SK-N-SH treated with all-trans-retinoic acid at 6 μM for 48 hours (cell line): ENCODE measurements at regions not wholly inside any gene's neighbourhood (a gene's known extent, or its start where the extent isn't known, plus 50 kb on each side); places are given as distances from the start of the nearest gene placed in this dataset.

Experiments used
- ATAC-seq: fragments of 200-7000 bp; cut with Tn5 transposase; 3 replicates; pipeline ENCODE4 v1.9.1; 2020; ENCODE audit warnings: mild to moderate bottlenecking, moderate library complexity
- ARNTL ChIP-seq: fragments of 450-650 bp; formaldehyde crosslinking; IDR thresholded peaks from 2 replicates; pipeline ENCODE4 v1.5.0; 2020; ENCODE audit warnings: low read depth, mild to moderate bottlenecking, moderate library complexity, borderline replicate concordance
- BACH2 ChIP-seq: fragments of 250-450 bp; sonication (Bioruptor Pico); IDR thresholded peaks from 2 replicates; pipeline ENCODE4 v1.9.0; 2021; ENCODE audit warnings: mild to moderate bottlenecking, borderline replicate concordance
- CSDC2 ChIP-seq: fragments of 250-450 bp; sonication (Bioruptor Pico); IDR thresholded peaks from 2 replicates; pipeline ENCODE4 v1.5.0; 2020; ENCODE audit warnings: mild to moderate bottlenecking, moderate library complexity
- ESRRG ChIP-seq: fragments of 250-450 bp; sonication (Bioruptor Pico); IDR thresholded peaks from 2 replicates; pipeline ENCODE4 v1.6.1; 2021; ENCODE audit warnings: mild to moderate bottlenecking
- GLIS3 ChIP-seq: fragments of 250-450 bp; sonication (Bioruptor Pico); IDR thresholded peaks from 2 replicates; pipeline ENCODE4 v1.5.0; 2020; ENCODE audit warnings: mild to moderate bottlenecking, moderate library complexity
- ISL1 ChIP-seq: fragments of 250-450 bp; sonication (Bioruptor Pico); IDR thresholded peaks from 2 replicates; pipeline ENCODE4 v2.1.2; 2022; ENCODE audit warnings: mild to moderate bottlenecking, moderate library complexity
- OSR1 ChIP-seq: fragments of 250-450 bp; sonication (Bioruptor Pico); IDR thresholded peaks from 2 replicates; pipeline ENCODE4 v1.8.0; 2022; ENCODE audit warnings: moderate library complexity, mild to moderate bottlenecking, inconsistent platforms
- PPARA ChIP-seq: fragments of 250-450 bp; sonication (Bioruptor Pico); IDR thresholded peaks from 2 replicates; pipeline ENCODE4 v1.5.0; 2020; ENCODE audit warnings: mild to moderate bottlenecking, borderline replicate concordance
- RARB ChIP-seq: fragments of 250-450 bp; sonication (Bioruptor Pico); IDR thresholded peaks from 2 replicates; pipeline ENCODE4 v1.8.0; 2021; ENCODE audit warnings: mild to moderate bottlenecking, moderate library complexity
- SNAI2 ChIP-seq: fragments of 250-450 bp; sonication (Bioruptor Pico); IDR thresholded peaks from 2 replicates; pipeline ENCODE4 v1.5.0; 2020; ENCODE audit warnings: mild to moderate bottlenecking, moderate library complexity
- TCF4 ChIP-seq: fragments of 250-450 bp; sonication (Bioruptor Pico); IDR thresholded peaks from 2 replicates; pipeline ENCODE4 v1.8.0; 2021; ENCODE audit warnings: mild to moderate bottlenecking, moderate library complexity, borderline replicate concordance
- TOX ChIP-seq: fragments of 250-450 bp; sonication (Bioruptor Pico); IDR thresholded peaks from 2 replicates; pipeline ENCODE4 v1.8.0; 2021; ENCODE audit warnings: mild to moderate bottlenecking, moderate library complexity, borderline replicate concordance
- ZC3H10 ChIP-seq: fragments of 250-450 bp; sonication (Bioruptor Pico); IDR thresholded peaks from 2 replicates; pipeline ENCODE4 v1.5.1; 2021; ENCODE audit warnings: mild to moderate bottlenecking, moderate library complexity
- ZFP3 ChIP-seq: fragments of 250-450 bp; sonication (Bioruptor Pico); IDR thresholded peaks from 2 replicates; pipeline ENCODE4 v1.5.0; 2020; ENCODE audit warnings: mild to moderate bottlenecking, moderate library complexity
- ZFP30 ChIP-seq: fragments of 450-650 bp; formaldehyde crosslinking; IDR thresholded peaks from 2 replicates; pipeline ENCODE4 v1.5.0; 2022; ENCODE audit warnings: mild to moderate bottlenecking, moderate library complexity
- ZNF565 ChIP-seq: fragments of 450-650 bp; formaldehyde crosslinking; conservative IDR thresholded peaks from 2 replicates; pipeline ENCODE4 v1.5.0; 2020; ENCODE audit warnings: low read depth, mild to moderate bottlenecking, moderate library complexity
- ZNF70 ChIP-seq: fragments of 450-650 bp; formaldehyde crosslinking; IDR thresholded peaks from 2 replicates; pipeline ENCODE4 v1.5.0; 2020; ENCODE audit warnings: mild to moderate bottlenecking, moderate library complexity
- ZNF8 ChIP-seq: fragments of 450-650 bp; formaldehyde crosslinking; IDR thresholded peaks from 2 replicates; pipeline ENCODE4 v1.5.0; 2020; ENCODE audit warnings: mild to moderate bottlenecking, moderate library complexity
- TF ChIP-seq, protein P1 (sequence below): fragments of 250-450 bp; sonication (Bioruptor Pico); IDR thresholded peaks from 2 replicates; pipeline ENCODE4 v1.5.1; 2020; ENCODE audit warnings: low read depth, mild to moderate bottlenecking, moderate library complexity
- TF ChIP-seq, protein P2 (sequence below): fragments of 250-450 bp; sonication (Bioruptor Pico); IDR thresholded peaks from 2 replicates; pipeline ENCODE4 v1.5.0; 2020; ENCODE audit warnings: mild to moderate bottlenecking, moderate library complexity
- TF ChIP-seq, protein P3 (sequence below): fragments of 250-450 bp; sonication (Bioruptor Pico); IDR thresholded peaks from 2 replicates; pipeline ENCODE4 v1.8.0; 2021; ENCODE audit warnings: low read depth, mild to moderate bottlenecking, moderate library complexity, borderline replicate concordance
- TF ChIP-seq, protein P4 (sequence below): fragments of 250-450 bp; sonication (Bioruptor Pico); IDR thresholded peaks from 2 replicates; pipeline ENCODE4 v1.5.1; 2021; ENCODE audit warnings: mild to moderate bottlenecking, moderate library complexity
- TF ChIP-seq, protein P5 (sequence below): fragments of 250-450 bp; sonication (Bioruptor Pico); IDR thresholded peaks from 2 replicates; pipeline ENCODE4 v1.8.0; 2020; ENCODE audit warnings: mild to moderate bottlenecking, moderate library complexity, borderline replicate concordance

DNA sequence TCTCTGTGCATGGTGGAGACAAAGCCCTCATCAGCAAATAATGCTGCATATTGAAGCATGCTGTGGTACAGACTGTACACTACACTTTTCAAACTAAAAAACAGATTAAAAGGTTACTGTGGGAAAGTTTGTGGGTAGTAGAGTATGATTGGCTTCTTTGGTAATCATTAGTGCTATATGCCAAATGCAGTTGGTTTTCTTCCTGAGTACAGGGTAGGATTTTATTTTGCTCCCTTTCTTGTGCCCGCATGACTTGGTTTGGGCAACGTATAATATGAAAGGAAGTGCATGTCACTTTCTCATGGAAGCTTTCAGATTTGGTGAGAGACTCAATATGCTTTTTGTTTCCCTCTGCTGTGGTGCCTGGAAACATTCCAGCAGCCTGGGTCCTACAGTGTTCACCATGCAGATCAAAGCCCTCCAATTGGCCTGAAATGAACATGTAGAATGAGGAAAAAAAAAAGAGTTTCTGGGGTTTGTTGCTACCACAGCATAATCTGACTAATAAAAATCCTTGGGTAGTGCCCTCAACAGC, 270.7 kb upstream of the ADGRB3 start:
- no peak for ATAC-seq
- TF ChIP-seq, protein P1, sequence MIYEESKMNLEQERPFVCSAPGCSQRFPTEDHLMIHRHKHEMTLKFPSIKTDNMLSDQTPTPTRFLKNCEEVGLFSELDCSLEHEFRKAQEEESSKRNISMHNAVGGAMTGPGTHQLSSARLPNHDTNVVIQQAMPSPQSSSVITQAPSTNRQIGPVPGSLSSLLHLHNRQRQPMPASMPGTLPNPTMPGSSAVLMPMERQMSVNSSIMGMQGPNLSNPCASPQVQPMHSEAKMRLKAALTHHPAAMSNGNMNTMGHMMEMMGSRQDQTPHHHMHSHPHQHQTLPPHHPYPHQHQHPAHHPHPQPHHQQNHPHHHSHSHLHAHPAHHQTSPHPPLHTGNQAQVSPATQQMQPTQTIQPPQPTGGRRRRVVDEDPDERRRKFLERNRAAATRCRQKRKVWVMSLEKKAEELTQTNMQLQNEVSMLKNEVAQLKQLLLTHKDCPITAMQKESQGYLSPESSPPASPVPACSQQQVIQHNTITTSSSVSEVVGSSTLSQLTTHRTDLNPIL = no peak
- no peak for TF ChIP-seq BACH2 (CRISPR knock-in tag)
- no peak for TF ChIP-seq CSDC2 (CRISPR knock-in tag)
- TF ChIP-seq, protein P2, sequence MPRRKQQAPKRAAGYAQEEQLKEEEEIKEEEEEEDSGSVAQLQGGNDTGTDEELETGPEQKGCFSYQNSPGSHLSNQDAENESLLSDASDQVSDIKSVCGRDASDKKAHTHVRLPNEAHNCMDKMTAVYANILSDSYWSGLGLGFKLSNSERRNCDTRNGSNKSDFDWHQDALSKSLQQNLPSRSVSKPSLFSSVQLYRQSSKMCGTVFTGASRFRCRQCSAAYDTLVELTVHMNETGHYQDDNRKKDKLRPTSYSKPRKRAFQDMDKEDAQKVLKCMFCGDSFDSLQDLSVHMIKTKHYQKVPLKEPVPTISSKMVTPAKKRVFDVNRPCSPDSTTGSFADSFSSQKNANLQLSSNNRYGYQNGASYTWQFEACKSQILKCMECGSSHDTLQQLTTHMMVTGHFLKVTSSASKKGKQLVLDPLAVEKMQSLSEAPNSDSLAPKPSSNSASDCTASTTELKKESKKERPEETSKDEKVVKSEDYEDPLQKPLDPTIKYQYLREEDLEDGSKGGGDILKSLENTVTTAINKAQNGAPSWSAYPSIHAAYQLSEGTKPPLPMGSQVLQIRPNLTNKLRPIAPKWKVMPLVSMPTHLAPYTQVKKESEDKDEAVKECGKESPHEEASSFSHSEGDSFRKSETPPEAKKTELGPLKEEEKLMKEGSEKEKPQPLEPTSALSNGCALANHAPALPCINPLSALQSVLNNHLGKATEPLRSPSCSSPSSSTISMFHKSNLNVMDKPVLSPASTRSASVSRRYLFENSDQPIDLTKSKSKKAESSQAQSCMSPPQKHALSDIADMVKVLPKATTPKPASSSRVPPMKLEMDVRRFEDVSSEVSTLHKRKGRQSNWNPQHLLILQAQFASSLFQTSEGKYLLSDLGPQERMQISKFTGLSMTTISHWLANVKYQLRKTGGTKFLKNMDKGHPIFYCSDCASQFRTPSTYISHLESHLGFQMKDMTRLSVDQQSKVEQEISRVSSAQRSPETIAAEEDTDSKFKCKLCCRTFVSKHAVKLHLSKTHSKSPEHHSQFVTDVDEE (CRISPR knock-in tag) = no peak
- TF ChIP-seq RARB = no peak
- no peak for TF ChIP-seq TCF4
- TF ChIP-seq ZFP30 = no peak
- no peak for TF ChIP-seq GLIS3 (CRISPR knock-in tag)
- TF ChIP-seq TOX = no peak
- TF ChIP-seq, protein P3, sequence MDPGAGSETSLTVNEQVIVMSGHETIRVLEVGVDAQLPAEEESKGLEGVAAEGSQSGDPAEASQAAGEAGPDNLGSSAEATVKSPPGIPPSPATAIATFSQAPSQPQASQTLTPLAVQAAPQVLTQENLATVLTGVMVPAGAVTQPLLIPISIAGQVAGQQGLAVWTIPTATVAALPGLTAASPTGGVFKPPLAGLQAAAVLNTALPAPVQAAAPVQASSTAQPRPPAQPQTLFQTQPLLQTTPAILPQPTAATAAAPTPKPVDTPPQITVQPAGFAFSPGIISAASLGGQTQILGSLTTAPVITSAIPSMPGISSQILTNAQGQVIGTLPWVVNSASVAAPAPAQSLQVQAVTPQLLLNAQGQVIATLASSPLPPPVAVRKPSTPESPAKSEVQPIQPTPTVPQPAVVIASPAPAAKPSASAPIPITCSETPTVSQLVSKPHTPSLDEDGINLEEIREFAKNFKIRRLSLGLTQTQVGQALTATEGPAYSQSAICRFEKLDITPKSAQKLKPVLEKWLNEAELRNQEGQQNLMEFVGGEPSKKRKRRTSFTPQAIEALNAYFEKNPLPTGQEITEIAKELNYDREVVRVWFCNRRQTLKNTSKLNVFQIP = no peak
- no peak for TF ChIP-seq ZNF8 (CRISPR knock-in tag)
- no peak for TF ChIP-seq ZFP3 (CRISPR knock-in tag)
- TF ChIP-seq, protein P4, sequence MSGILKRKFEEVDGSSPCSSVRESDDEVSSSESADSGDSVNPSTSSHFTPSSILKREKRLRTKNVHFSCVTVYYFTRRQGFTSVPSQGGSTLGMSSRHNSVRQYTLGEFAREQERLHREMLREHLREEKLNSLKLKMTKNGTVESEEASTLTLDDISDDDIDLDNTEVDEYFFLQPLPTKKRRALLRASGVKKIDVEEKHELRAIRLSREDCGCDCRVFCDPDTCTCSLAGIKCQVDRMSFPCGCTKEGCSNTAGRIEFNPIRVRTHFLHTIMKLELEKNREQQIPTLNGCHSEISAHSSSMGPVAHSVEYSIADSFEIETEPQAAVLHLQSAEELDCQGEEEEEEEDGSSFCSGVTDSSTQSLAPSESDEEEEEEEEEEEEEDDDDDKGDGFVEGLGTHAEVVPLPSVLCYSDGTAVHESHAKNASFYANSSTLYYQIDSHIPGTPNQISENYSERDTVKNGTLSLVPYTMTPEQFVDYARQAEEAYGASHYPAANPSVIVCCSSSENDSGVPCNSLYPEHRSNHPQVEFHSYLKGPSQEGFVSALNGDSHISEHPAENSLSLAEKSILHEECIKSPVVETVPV (CRISPR knock-in tag) = no peak

DNA sequence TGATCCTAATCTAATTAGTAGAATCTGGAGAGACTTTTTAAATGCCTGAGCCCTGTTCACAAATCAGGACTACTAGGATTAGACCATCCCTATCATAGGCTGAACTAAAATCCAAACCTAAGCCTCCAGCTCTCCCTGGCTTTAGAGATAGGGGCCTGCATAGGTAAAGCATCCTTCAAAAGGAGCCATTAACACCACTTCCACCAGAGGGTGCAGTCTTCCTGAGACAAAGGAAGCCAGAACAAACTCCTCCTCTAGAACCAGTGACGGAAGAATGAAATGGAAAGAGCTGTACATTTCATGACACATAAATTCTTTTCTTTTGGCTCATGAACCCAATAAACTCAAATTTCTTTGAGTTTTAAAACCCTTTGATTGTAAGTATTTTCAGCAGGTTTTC, 291.2 kb upstream of the ADGRB3 start:
- no peak for ATAC-seq
- TF ChIP-seq, protein P1 = no peak
- TF ChIP-seq ZNF8 (CRISPR knock-in tag) (no peak), SNAI2 (CRISPR knock-in tag) (no peak), ZC3H10 (CRISPR knock-in tag) (no peak), ZNF565 (CRISPR knock-in tag) (no peak), PPARA (no peak), OSR1 (no peak), RARB (no peak)
- TF ChIP-seq, all 23 proteins: peak for 0

DNA sequence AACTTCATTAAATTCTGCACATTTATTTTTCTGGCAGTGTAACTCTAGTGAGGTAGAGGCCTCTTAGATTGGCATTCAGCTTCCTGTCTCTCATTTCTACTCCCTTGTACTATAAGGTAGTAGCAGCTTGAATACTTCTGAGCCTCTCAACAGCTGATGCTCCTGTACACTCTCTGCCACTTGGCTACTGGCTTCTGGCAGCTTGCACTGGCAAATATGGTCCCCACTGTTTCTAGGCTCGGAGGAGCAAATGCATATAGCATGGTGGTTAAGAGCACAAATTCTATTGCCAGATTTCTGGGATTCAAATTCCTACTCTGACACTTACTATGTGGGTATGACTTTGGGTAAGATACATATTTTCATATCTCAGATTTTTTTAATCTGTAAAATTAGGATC, 292.8 kb upstream of the ADGRB3 start:
- TF ChIP-seq TOX = no peak
- no peak for TF ChIP-seq TCF4
- TF ChIP-seq ZNF70 (CRISPR knock-in tag) = no peak
- no peak for TF ChIP-seq RARB
- TF ChIP-seq SNAI2 (CRISPR knock-in tag) = no peak
- TF ChIP-seq ESRRG (CRISPR knock-in tag) = no peak
- TF ChIP-seq ZC3H10 (CRISPR knock-in tag) = no peak
- no peak for ATAC-seq

DNA sequence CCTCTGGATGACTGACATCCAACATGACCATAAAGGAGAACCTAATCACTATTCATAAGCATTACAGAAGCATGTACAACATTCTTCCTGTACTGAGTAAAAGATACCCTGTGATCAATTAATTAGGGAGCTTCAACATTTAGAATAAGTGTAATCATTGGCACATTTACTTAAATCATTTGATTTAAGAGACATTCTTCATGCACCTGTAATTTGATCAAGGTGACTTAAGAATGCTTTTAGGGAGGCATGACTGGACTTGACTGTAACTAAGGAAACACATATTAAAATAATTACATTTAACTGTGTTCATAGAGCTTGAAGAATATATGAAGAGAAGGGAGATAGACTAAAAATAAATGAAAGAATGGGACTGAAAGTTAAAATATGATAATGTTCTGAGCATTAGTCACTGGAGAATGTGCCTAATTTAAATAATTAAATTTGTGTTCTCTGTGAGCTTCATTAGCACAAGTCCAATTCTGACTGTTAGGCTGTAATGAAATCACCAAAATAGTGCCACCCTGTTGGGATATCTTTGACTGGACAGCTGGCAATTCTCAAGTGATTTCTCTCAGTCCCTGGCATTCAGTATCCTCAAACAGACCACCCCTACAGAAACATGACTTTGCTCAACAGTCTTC, 295.5 kb upstream of the ADGRB3 start:
- TF ChIP-seq, protein P5, sequence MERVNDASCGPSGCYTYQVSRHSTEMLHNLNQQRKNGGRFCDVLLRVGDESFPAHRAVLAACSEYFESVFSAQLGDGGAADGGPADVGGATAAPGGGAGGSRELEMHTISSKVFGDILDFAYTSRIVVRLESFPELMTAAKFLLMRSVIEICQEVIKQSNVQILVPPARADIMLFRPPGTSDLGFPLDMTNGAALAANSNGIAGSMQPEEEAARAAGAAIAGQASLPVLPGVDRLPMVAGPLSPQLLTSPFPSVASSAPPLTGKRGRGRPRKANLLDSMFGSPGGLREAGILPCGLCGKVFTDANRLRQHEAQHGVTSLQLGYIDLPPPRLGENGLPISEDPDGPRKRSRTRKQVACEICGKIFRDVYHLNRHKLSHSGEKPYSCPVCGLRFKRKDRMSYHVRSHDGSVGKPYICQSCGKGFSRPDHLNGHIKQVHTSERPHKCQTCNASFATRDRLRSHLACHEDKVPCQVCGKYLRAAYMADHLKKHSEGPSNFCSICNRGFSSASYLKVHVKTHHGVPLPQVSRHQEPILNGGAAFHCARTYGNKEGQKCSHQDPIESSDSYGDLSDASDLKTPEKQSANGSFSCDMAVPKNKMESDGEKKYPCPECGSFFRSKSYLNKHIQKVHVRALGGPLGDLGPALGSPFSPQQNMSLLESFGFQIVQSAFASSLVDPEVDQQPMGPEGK = no peak
- TF ChIP-seq TCF4 (no peak), ISL1 (peak; percentile 96), ZFP30 (no peak), ARNTL (no peak)
- TF ChIP-seq, protein P1 = peak; percentile 49; the same call in 1 of the 2 replicates
- no peak for ATAC-seq
